Mucosa of rectum (tissue), 2 donors: ENCODE measurements at regions not wholly inside any gene's neighbourhood (a gene's known extent, or its start where the extent isn't known, plus 50 kb on each side); places are given as distances from the start of the nearest gene placed in this dataset.
"Not testable (repeated sequence)": the region's sequence is repeated elsewhere in the genome, so short reads cannot be mapped to it uniquely, and the experiment has no call there.

ENCODE experiments used
- H3K27ac ChIP-seq, 2 donors: one replicate each; pipeline ENCODE4 v1.7.0; 2013; ENCODE audit warnings: inconsistent platforms in 2 of 2, low read depth in 2 of 2, low read length in 2 of 2
- H3K27me3 ChIP-seq, 2 donors: one replicate each; pipeline ENCODE4 v1.7.0; 2013; ENCODE audit warnings: low read length in 2 of 2; ENCODE audit not compliant: control insufficient read depth in 2 of 2, insufficient read depth in 2 of 2
- H3K36me3 ChIP-seq, 2 donors: one replicate each; pipeline ENCODE4 v1.7.0; 2013; ENCODE audit warnings: low read length in 2 of 2; ENCODE audit not compliant: control insufficient read depth in 2 of 2, insufficient read depth in 2 of 2
- H3K4me1 ChIP-seq, 2 donors: one replicate each; pipeline ENCODE4 v1.7.0; 2013; ENCODE audit warnings: low read length in 2 of 2, mild to moderate bottlenecking in 1 of 2; ENCODE audit not compliant: control insufficient read depth in 2 of 2, insufficient read depth in 2 of 2
- H3K4me3 ChIP-seq, 2 donors: one replicate each; pipeline ENCODE4 v1.7.0; 2013; ENCODE audit warnings: low read length in 2 of 2
- H3K9ac ChIP-seq, 2 donors: one replicate each; pipeline ENCODE4 v1.7.0; 2013; ENCODE audit warnings: low read length in 2 of 2, low read depth in 1 of 2, mild to moderate bottlenecking in 1 of 2
- H3K9me3 ChIP-seq, 2 donors: one replicate each; pipeline ENCODE4 v1.7.0; 2013; ENCODE audit warnings: low read length in 2 of 2; ENCODE audit not compliant: control insufficient read depth in 2 of 2
- donor health status: healthy.
- donor health status: Normal muscosa, but diverticular disease.

GRCh38 chr17:71022758-71023157, 853.4 kb downstream of the KCNJ2 start:
- Histone ChIP-seq H3K4me1 (no peaks in the 10 kb centered on the region), H3K27ac (no peak overlapping the region), H3K4me3 (no peak overlapping the region), H3K27me3 (no peaks in the 10 kb centered on the region), H3K36me3 (no peaks in the 10 kb centered on the region), H3K9ac (no peak overlapping the region), H3K9me3 (no peaks in the 10 kb centered on the region)

- Histone ChIP-seq H3K9ac (no peak overlapping the region), H3K27ac (no peak overlapping the region), H3K9me3 (no peaks in the 10 kb centered on the region), H3K4me3 (no peak overlapping the region), H3K27me3 (no peaks in the 10 kb centered on the region), H3K4me1 (no peaks in the 10 kb centered on the region), H3K36me3 (no peaks in the 10 kb centered on the region)
Observed at GRCh38 chr17:71023249-71024030, 854.1 kb downstream of the KCNJ2 start.

- H3K36me3 ChIP-seq: no peaks in the 10 kb centered on the region
- H3K27ac ChIP-seq: no peak overlapping the region
- no peak overlapping the region for H3K9ac ChIP-seq
- no peaks in the 10 kb centered on the region for H3K9me3 ChIP-seq
- no peaks in the 10 kb centered on the region for H3K27me3 ChIP-seq
- no peak overlapping the region for H3K4me3 ChIP-seq
- no peaks in the 10 kb centered on the region for H3K4me1 ChIP-seq
Observed at GRCh38 chr17:71024172-71024571, 854.8 kb downstream of the KCNJ2 start.

GRCh38 chr17:71024969-71025368, 855.6 kb downstream of the KCNJ2 start:
- Histone ChIP-seq H3K27ac (no peak overlapping the region), H3K27me3 (no peaks in the 10 kb centered on the region), H3K4me3 (no peak overlapping the region), H3K9ac (no peak overlapping the region), H3K36me3 (no peaks in the 10 kb centered on the region), H3K9me3 (no peaks in the 10 kb centered on the region), H3K4me1 (no peaks in the 10 kb centered on the region)

- Histone ChIP-seq H3K27me3 (no peaks in the 10 kb centered on the region), H3K9me3 (no peaks in the 10 kb centered on the region), H3K36me3 (no peaks in the 10 kb centered on the region), H3K9ac (no peak overlapping the region), H3K4me1 (no peaks in the 10 kb centered on the region), H3K4me3 (no peak overlapping the region), H3K27ac (no peak overlapping the region)
Observed at GRCh38 chr17:71029246-71029645, 859.9 kb downstream of the KCNJ2 start.

GRCh38 chr17:71031286-71031685, 862.0 kb downstream of the KCNJ2 start:
- not testable (repeated sequence) for H3K4me3 ChIP-seq, H3K27me3 ChIP-seq, H3K9me3 ChIP-seq, H3K36me3 ChIP-seq, H3K4me1 ChIP-seq, H3K27ac ChIP-seq, H3K9ac ChIP-seq

GRCh38 chr17:71032746-71033273, 863.5 kb downstream of the KCNJ2 start:
- Histone ChIP-seq H3K4me1 (no peaks in the 10 kb centered on the region), H3K4me3 (no peak overlapping the region), H3K9ac (no peak overlapping the region), H3K27ac (no peak overlapping the region), H3K27me3 (no peaks in the 10 kb centered on the region), H3K36me3 (no peaks in the 10 kb centered on the region), H3K9me3 (no peaks in the 10 kb centered on the region)

GRCh38 chr17:71033336-71033735, 864.0 kb downstream of the KCNJ2 start:
- no peaks in the 10 kb centered on the region for H3K27me3 ChIP-seq
- H3K9ac ChIP-seq: no peak overlapping the region
- no peaks in the 10 kb centered on the region for H3K36me3 ChIP-seq
- no peak overlapping the region for H3K4me3 ChIP-seq
- no peaks in the 10 kb centered on the region for H3K4me1 ChIP-seq
- no peak overlapping the region for H3K27ac ChIP-seq
- no peaks in the 10 kb centered on the region for H3K9me3 ChIP-seq

- Histone ChIP-seq H3K27me3 (no peaks in the 10 kb centered on the region), H3K4me1 (no peaks in the 10 kb centered on the region), H3K27ac (no peak overlapping the region), H3K36me3 (no peaks in the 10 kb centered on the region), H3K9ac (no peak overlapping the region), H3K9me3 (no peaks in the 10 kb centered on the region), H3K4me3 (no peak overlapping the region)
Observed at GRCh38 chr17:71035226-71035625, 865.9 kb downstream of the KCNJ2 start.

GRCh38 chr17:71037386-71037785, 868.1 kb downstream of the KCNJ2 start:
- no peaks in the 10 kb centered on the region for H3K9me3 ChIP-seq
- H3K27ac ChIP-seq: no peak overlapping the region
- no peak overlapping the region for H3K9ac ChIP-seq
- H3K27me3 ChIP-seq: no peaks in the 10 kb centered on the region
- H3K36me3 ChIP-seq: no peaks in the 10 kb centered on the region
- H3K4me1 ChIP-seq: no peaks in the 10 kb centered on the region
- no peak overlapping the region for H3K4me3 ChIP-seq
